GM19351 (cell line): ENCODE measurements at regions not wholly inside any gene's neighbourhood (a gene's known extent, or its start where the extent isn't known, plus 50 kb on each side); places are given as distances from the start of the nearest gene placed in this dataset.

Experiments
- ATAC-seq: cut with Tn5 transposase; IDR thresholded peaks from one replicate; pipeline ENCODE4 v1.9.1; 2021; ENCODE audit warnings: mild to moderate bottlenecking, moderate library complexity; ENCODE audit not compliant: unreplicated experiment

DNA sequence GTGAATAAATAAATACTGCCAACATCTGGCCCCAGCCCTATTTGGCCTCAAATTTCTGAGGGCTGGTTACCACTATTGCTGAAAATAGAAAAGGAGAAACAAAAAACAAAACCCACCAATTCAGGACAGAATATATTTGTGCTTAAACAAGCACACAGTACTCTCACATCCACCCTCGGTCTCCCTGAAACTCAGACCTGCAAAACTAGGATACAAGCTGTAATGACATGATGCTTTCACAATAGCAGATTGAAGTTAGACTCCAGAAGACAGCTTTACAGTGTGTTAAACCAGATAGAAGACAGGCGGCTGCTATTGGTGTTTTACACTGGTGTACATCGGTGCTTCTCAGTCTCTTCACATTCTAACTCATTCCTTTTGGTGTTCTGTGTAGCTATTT, 214.9 kb upstream of the DMRT1 start:
- ATAC-seq = peak; percentile 90

DNA sequence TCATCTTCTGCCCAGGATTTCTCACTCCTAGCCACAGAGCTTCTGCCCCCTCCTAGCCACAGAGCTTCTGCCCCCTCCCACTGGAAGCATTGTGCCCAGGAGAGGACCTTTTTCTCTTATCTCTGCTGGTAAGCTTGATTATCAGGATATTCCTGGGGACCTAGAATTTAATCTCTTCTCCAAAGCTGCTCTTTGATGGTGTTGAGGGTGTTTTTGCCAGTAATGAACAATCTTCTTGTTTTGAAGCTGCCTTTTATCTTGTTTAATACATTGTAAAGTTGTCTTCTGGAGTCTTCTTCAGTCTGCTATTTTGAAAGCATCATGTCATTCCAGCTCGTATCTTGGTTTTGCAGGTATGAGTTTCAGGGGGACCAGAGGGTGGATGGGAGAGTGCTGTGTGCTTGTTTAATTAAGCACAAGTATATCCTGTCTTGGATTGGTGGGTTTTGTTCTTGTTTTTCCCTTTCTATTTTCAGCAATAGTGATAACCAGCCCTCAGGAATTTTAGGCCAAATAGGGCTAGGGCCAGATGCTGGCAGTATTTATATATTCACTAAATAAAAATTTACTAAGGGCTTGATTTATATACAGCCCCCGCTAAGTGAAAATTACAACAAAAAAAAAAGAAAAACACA, 214.0 kb upstream of the DMRT1 start:
- ATAC-seq = no peak

DNA sequence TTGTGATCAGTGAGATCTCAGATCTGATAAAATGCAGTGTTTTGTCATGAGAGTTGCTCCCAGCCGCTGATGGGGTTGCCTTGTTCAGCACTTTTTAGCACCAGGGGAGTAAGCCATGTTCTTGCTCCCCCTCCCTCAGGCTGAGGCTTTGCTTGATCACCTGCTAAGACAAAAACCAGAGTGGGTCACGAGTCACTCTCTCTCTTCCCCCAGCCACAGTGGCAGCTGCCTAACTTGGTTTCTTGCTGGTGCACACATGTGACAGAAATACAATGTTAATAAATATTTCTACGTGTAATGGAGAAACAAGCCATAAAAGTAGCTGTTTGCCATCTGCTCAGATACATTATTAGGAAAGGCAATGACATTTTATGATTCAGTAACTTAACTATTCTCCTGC, 212.4 kb upstream of the DMRT1 start:
- ATAC-seq = no peak

DNA sequence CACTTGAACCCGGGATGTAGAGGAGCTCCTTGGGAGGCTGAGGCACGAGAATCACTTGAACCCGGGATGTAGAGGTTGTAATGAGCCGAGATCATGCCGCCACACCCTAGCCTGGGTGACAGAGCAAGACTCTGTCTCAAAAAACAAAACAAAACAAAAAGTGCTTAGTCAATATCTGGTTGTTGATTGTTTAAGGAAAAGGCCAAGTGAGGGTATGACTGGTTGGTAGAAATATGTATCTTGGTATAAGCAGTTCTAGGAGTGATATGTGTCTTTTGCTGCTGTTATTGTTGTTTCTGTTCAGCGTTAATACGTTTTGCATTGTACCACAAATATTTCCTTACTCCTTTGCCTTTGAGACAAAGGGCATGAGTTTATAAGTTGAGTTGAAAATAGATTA, 210.7 kb upstream of the DMRT1 start:
- ATAC-seq = no peak

DNA sequence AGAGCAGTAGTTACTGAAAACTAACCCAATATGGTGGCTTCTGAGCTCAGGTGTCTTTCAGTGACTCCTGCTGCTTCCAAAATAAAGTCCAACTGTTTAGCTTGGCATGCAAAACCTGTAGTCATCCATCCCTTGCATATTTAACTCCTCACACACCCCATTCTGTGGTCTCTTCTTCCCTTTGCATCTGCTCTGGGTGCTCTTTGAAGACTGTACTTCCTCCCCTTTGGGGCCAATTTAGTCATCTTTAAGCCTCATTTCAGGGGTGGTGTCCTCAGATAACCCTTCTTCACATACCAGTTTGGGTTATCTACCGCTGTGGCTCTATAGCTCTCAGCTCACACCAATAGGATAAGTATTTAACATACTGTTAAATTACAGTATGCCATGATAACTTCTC, 209.9 kb upstream of the DMRT1 start:
- ATAC-seq = no peak

DNA sequence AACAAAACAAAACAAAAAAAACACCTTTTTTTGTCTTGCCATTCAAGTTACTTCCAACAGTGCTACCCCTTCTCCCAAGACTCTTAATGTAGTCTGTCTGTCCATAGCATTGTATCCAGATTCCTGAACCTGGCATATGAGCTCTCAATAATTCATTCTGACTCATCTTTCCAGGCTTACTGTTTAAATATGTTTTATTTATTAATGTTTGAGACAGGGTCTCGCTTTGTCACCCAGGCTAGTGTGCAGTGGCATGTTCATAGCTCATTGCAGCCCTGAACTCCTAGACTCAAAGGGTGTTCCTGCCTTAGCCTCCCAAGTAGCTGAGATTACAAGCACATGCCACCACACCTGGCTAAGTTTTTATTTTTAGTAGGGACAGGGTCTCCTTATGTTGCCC, 208.0 kb upstream of the DMRT1 start:
- no peak for ATAC-seq

DNA sequence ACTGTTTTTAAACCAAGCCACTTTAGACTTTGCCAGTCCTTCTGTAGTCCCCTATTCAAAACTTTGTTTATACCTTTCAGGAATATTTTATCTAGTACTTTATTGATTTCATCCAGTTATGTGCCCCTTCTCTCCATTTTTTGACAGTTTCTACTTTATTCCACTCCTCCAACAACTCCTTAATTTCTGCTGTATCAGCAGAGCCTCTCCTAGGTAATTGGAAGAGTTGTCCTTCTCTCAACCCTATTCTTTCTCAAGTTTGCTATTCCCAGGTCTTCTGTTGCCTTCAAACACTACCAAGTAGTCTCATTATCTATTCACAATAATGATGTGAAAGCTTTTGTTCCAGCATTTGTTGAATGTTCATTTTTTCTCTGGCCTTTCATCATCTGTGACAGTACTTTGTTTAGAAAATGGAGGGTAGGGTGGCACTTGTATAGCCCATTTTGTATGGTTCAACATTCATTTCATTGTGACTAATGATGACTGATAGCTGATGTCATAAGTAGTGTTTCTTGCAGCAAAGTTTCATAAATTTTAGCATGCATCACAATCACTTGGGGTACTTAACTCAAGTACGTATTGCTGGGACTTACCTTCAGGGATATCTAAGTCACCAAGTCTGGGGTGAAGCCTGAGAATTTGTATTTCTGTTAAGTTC, 204.4 kb upstream of the DMRT1 start:
- ATAC-seq = no peak

DNA sequence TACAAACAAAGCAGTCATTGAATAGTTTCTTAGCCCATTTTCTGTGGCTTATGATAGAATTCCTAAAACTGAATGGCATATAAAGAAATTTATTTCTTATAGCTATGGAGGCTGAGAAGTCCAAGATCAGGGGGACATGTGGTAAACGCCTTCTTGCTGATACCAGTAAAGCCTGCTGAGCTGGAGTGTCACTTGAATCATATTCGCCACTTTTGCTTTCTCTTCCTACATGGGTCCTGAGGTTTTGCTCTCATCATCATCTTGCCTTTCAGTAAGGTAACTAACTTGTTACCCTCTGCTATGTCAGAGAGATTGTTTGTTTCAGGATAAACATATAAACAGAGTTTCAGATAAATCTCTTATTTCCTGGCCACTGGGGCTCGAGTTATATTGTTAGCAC, 203.3 kb upstream of the DMRT1 start:
- ATAC-seq = no peak

DNA sequence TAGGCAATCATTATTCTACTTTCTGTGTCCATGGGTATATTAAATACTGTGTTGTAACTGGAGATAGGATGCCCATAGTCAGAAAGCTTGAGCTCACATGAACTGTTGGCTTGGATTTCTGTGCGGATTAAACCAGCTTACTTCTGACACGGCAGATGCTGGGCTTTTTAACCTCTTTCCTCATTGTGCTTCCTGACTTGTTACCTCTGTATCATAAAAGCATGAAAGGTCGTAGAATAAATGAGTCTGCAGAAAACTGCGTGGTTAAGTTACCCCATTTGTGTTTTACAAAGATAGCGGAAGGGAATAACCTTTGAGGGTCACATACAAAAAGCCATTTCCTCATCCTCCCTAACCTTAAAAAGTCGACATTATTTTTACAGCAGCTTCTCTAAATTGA, 199.5 kb upstream of the DMRT1 start:
- ATAC-seq = no peak

DNA sequence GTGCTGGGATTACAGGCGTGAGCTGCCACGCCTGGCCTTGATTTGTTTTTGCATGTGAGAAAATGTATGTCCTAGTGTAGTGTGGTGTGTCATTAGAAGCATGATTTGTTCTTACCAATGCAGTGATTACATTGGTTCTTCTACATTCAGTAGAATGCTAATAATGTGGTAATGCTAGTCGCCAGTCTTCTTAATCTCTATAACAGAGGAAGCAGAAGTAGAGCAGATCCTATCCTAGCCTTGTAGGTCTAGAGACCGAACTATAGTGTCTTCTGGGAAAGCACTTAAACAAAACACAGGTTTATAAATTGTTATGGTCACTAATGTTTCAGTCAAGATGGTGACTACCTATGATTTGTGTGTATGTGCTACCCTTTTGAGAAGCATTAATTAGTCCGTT, 197.5 kb upstream of the DMRT1 start:
- ATAC-seq = no peak

DNA sequence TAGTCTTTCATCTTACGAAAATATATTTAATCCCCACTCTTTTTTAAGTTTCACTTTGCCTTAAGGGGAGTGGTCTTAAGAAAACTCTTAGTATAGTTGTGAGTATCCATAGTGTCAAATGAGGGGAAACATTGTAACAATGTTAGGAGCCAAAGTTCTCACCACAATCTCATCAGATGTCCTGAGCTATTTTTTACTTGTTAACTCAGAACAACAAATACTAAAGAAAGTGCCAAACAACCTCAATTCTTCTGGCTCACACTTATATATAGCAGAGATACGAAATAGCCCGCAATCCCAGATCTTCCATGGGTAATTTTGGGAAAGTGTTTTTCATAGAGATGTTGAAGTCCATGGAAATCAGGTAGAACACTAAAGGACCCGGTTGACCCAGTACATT, 194.0 kb upstream of the DMRT1 start:
- ATAC-seq = no peak

DNA sequence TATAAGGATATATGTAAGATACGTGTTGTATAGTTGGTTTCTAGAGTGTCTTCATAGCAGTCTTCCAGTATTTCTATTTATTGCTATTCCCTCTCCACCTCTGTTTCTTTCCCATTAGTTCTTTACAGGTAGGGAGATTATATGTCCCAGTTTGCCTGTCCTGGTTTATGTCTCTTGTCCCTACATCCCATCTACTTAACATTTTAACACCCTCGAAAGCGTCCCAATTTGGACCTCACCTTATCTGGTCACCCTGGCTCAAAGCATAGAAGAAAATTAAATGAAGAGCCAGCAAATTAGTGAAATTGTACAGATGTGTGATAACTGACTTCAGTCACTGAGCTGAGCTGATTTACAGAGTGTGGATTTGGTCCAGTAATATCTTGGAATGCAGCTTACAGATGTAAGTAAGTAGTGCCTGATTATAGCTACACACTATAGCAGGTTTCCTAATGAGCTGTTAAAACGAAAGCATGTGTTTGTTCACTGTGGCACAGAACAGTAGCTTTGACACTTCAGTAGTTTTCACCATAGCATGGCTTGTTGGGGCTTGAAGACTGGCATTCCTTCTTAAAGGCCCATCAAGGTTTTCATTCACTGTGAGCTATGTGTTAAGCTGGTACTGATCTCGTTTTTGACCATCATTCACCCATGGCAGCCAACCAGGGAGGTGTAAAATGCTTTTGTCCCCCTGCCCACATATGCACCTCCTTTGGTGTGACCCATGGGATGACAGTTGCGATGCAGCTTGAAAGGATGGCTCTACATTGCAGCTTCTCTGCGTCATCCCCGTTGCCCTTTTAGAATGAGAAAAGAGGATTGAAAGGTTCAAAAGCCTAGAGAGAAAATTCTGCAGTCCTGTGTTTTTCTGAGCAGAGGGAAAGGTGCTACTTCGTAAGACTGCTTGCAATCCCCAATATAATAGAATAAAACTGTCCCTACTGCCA, 192.1 kb upstream of the DMRT1 start:
- ATAC-seq = no peak

DNA sequence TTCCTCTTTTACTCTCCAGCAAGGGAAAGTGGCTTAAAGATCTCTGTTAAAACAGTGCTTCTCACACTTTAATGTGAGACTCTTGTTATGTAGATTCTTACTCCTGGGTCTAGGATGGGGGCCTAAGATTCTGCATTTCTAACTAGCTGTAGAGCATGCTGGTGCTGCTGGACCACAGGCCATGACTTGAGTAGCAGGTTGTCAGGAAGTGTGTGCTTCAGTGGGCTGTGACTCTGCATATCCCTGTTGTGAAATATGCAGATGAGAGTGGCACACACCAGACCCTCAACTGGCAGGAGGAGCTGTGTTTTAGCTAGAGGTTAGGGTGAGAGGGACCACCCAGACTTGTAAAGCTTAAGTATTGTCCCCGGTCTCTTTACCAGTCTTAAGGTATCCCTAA, 191.1 kb upstream of the DMRT1 start:
- ATAC-seq = no peak

DNA sequence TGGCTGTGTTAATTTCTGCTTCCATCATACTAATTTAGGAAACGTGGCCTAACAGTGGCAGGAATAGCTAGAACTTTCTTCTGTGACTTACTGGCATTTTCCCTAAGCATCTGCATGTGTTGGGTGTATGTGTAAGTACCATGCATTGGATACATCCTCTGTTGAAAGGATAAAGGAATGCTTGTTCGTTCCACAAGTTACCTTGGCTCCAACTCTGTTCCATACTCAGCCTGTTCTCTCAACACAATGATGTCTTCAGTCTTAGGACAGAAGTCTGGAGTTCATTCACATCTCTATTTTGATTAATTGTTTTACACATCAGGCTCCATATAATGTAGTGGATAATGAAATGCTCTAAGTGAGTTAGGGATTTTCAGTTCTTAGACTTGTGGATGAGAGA, 190.1 kb upstream of the DMRT1 start:
- ATAC-seq = no peak

DNA sequence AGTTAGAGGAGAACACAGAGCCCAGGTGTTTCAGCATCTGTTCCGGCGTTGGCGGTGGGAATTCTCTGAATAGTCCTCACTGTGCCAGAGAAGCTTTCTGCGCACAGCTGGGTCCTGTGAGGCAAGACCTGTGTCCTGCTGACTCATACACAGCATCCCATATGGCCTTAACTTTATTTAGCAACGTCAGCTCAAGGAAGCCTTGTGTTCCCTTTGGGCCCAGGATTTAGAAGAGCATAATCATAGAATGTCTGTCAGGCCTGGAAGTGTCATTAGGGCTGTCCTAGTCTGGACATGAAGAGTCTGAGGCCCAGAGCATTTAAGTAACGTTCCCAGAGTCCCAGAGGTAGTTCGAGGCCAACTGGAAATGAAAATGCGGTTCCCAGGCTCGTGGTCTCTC, 188.6 kb upstream of the DMRT1 start:
- no peak for ATAC-seq

DNA sequence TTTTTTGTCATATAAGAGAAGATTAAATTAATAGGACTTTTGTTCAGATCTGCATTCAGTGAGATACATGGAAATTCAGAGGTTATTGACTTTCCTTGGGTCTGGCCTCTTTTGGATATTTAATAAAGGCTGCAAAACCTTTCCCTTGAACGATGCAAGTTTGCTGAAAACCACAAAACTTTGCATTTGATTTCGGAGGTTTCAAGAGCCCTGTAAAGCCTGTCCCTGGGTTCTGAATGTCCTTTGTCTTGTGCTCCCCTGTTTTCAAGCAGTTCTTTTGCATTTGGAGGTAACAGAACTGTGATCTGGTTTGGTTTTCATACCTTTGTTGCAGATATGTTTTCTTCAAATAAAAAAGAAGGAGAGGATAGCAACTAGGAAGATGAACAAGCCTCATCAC, 188.1 kb upstream of the DMRT1 start:
- no peak for ATAC-seq

DNA sequence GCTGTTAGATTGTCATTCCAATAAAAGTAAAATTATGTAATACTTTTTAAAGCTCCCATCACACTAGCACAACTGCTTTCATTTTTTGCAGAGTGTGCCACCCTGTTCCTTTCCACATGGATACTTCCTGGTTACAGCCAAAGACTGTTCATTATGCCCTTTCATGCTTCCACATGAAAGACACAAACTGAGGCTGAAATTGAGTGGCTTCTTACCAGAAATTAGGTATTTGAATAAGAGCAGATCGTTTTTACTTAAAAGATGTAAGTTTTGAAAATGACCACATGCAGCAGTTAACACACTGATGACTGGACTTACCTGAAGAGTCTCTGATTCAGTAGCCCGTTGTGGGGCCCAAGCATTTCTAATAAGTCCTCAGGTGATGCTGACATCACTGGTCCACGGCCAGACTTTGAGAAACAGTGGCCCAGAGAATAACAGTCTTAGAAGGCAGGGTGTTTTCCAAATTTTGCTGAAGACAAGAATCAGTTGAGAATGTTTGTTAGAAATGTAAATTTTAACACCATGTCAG, 187.6 kb upstream of the DMRT1 start:
- no peak for ATAC-seq

DNA sequence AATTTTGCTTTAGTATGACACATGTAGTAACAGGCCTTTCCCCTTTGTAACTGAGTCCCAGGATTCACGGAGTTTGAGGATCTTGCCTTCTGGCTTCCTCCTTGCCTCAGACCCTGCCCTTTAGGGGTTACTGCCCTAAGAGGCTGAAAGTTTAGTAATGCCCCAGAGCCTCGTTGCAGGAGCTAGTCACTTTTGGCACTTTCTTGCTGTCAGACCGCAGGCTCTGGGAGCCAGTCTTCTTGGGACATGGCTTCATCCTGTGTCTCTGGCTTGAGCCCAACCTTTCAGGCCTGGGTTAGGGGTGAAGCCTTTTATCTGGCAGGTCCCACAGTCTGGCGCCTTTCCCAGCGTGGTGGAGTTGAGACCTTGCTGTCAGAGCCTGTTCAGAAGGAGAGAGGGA, 185.6 kb upstream of the DMRT1 start:
- ATAC-seq = no peak

DNA sequence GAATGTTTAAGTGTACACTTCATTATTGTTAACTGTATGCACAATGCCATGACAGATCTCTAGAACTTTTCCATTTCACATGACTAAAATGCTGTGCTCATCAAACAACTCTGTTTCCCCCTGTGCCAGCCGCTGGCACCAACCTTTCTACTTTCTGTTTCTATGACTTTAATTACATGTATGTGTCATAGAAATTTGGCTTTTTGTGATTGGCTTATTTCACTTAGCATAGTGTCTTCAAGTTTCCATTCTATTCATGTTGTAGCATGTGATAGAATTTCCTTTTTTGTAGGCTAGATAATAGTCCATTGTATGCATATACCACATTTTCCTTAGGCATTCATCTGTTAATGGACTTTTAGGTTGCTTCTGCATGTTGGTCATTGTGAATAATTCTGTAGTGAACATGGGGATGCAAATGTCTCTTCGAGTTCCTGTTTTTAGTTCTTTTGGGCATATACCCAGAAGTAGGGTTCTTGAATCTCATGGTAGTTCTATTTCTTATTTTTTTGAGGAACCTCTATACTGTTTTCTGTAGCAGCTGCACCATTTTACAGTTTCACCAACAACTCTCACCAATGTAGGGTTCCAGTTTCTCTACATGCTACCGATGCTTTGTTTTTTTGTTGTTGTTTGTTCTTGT, 184.4 kb upstream of the DMRT1 start:
- no peak for ATAC-seq

DNA sequence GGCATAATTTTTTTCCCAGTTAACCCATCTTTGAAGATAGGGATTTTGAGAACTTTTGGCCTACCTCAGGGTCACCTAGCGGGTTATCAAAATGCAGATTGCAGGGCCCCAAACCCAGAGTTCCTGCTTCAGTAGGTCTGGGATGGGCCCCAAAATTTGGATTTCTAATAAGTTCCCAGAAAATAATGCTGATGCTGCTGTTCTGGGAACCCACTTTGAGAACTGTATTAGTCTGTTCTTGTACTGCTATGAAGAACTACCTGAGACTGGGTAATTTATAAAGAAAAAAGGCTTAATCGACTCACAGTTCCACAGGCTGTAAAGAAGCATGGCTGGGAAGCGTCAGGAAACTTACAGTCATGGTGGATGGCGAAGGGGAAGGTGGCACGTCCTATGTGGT, 182.2 kb upstream of the DMRT1 start:
- ATAC-seq = no peak

DNA sequence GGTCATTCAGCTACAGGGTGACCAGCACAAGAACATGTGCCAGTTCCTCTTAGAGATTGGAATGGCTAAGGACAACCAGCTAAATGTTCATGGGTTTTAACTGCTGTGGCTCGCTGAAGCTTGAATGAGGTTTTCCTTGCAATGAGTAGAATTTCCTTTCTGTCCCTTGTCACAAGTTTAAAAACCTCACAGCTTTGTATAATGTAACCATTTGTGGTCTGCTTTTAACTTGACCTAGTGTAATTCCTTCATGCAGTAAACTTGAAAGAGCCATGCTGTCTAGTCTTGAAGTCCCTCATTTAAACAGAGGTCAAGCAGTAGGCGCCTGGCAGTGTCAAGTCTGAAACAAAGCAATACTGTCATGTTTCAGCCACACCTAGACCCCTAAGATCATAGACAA, 181.3 kb upstream of the DMRT1 start:
- peak; percentile 55 for ATAC-seq
